HL-60/S4 treated with retinoic acid at 250 ng/mL for 4 days and 3 days (cell line): ENCODE measurements at regions not wholly inside any gene's neighbourhood (a gene's known extent, or its start where the extent isn't known, plus 50 kb on each side); places are given as distances from the start of the nearest gene placed in this dataset.
"Not testable (repeated sequence)": the region's sequence is repeated elsewhere in the genome, so short reads cannot be mapped to it uniquely, and the experiment has no call there.

ENCODE experiments used
- in situ Hi-C: fragments of 300-500 bp; cut with MboI; formaldehyde crosslinking; loops from 2 replicates; pipeline ENCODE4 v1.7.0; 2022; ENCODE audit warnings: low sequenced_read_pairs

DNA sequence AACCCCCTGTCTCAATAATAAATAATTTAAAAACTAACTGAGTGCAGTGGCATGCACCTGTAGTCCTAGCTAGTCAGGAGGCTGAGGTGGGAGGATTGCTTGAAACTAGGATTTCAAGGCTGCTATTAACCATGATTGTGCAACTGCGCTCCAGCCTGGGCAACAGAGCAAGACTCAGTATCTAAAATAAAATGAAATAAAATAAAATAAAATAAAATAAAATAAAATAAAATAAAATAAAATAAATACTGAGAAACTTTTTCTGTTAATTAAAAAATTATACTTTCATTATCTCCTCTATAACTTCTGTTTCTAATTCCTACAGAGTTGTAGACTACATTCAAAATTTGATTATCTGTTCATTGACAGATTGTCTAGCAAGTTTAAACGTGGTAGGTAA lies 999.4 kb downstream of the ANKRD7 start:
- in situ Hi-C loops = no loop called here

DNA sequence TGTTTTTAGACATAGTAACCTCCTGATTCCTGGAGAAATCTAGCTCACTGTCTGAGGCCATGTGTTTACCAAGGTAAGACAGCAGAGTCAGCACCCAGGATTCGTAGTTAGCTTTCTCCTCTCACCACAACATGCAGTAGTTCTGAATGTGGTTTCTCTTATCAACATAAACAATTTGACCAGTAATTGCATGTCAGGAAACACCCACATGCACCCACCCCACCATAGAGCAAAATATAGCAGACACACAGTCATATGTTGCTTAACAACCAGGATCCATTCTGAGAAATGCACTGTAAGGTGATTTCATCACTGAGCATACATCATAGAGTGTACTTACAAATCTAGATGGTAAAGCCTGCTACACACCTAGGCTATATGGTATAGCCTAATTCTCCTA lies 1004.0 kb downstream of the ANKRD7 start:
- in situ Hi-C loops = no loop called here

DNA sequence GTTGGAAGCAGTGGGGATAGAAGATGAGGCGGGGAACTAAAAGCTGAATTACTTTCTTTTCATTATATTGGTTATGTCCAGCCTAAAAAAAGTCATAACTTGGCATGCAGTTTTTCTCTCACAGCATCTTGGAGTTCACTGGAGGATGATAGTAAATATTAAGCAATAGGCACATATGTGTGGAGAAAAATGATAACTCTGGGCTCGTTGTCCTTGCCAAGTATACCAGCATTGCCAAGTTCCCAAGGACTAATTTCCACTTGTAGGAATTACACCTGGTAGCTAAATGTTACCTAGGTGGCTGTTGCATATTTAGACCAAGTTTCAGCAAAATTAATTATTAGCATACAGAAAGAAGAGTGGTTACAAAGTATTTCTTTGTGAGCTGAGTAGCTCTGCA lies 1007.6 kb downstream of the ANKRD7 start:
- in situ Hi-C loops = no loop called here

DNA sequence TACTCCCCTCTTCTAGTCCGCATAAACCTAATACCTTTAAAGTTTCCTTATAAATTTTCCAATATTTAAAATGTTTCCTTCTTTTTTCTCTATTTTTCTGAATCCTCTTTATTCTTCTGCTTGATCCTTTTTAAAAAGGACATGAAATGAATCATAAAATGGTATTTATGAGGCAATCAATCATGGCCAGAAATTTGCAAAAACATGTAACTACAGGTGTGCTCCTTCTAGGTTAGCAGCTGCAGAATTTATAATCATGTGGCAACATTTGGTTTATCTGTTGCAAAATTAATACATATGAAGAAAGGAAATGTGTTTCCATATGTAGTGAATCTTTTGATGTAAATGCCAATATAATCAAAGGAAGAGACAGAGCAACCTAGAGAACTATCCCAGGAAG lies 1008.5 kb downstream of the ANKRD7 start:
- in situ Hi-C loops = no loop called here

DNA sequence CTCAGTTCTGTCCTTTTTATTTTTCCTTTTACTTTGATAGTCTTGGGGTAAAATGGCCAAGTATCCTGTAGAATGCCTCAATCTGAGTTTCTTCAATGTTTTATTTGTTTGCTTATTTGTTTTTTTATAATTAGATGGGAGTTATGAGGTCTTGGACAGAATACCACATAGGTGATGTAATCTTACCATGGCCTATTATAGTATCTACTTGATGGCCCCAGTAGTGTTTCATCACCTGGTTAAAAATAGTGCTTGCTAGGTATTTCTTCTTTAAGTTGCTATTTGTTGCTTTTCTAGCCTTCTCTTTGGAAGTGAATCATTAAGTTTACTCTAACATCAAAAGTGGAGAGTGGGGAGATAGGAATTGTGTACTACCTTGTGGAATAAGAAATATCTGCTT lies 1020.0 kb upstream of the KCND2 start:
- in situ Hi-C loops = no loop called here

DNA sequence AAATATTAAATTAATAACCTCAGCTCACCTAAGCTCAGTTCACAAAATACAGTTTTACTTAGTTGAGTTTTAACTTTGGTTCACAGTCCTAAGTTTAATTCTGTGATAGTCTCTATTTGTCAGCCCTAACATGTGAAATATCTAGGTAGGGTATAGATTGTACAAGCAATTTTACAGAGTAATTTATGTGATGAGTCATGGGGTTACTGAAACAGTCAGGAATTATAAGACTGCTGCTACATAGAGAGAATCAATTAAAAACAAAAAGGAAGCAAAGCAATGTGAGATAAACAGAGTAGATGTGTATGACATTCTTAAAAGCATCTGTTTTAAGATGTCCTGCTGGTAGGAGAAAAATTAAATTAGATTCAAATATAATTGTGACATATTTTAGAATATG lies 1018.2 kb upstream of the KCND2 start:
- in situ Hi-C loops = no loop called here

DNA sequence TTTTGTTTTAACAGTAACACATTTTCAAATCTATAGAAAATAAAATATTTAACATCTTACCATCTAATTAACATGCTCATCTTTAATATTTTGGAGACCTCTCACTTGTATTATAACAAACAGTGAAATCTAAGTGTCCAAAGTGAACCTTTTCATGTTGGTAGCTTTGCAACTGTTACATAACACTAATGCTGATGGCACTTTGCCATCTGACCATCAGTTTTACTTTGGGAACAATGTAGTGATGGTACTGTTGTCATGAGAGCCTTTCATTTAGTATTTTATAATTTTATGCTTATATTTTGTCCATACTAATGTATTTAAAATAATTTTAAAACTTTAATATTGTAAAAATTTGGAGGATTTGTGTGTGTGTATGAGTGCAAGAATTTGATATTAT lies 1017.0 kb upstream of the KCND2 start:
- in situ Hi-C loops = no loop called here

DNA sequence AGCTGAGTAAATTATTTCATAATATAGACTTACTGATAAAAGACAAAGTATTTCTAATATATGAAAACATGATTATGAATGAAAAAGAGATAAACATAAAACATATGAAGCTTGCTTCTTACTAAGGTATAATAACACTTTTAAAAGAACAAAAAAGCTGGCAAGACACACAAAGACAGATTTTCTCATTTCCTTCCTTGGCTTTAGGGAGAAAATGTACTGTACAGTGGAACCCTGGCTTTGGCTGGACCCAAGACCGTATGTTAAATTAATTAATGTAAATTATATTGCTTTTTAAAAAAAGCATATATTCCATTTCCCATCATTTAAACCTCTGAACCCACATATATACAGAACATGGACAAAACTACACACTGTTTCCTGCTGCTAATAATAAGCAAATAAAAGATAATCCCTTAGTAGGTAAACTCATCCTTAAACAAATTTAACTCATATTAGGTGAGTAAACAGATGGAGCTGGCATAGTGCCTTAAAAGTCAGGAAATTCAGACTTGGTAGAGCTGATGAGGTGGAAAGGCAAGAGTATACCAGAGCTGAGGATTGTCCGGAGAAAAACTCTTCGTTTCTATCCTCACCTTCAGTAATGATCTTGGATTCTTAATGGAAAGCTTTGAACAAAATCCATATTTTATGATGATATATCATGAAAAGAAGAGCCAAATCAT lies 1016.4 kb upstream of the KCND2 start:
- in situ Hi-C loops = no loop called here

DNA sequence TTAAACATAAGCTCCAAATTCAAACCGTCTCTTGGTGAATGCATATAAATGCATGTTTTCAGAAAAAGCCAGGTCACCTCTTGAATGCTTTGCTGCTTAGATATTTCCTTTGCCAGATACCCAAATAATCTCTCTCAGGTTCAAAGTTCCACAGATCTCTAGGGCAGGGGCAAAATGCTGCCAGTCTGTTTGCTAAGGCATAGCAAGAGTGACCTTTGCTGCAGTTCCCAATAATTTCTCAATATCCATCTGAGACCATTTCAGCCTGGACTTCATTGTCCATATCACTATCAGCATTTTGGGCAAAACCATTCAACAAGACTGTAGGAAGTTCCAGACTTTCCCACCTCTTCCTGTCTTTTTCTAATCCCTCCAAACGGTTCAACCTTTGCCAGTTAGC lies 1006.2 kb upstream of the KCND2 start:
- in situ Hi-C loops = not testable (repeated sequence)

DNA sequence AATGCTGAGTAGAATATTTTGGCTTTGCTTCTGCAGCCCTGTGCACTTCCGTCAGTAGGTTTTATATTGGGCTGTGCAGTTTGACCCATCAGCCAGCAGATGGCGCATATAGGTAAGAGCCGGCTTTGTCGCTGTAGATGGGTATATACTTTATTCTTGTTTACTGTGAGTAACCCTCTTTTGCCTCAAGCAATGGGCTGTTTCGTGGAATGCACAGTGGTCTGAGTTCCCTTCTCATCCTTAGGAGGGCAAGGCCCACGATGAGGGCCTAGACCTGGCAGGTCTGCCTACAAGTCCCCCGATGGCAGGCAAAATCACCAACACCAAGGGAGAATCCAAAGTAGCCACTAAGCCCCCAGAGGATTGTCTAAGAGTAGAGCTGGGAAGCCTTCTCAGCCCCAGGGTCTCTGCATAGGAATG lies 1002.9 kb upstream of the KCND2 start:
- in situ Hi-C loops = no loop called here

DNA sequence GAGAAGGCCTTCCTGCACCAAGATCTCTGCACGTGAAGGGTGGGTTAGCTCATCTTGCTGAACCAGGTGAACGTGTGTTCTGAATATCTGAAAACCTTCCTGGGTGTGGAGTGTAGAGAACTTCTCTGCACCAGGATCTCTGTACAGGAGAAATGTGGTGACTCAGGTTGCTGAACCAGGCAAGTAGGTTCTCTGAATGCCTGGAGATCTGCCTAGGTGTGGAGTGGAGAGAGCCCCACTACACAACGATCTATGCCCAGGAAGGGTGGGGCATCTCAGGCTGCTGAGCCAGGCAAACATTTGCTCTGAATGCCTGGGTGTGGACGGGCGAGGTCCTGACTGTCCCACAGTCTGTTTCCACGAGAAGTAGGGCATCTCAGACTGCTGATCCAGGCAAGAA lies 1002.3 kb upstream of the KCND2 start:
- in situ Hi-C loops = no loop called here

DNA sequence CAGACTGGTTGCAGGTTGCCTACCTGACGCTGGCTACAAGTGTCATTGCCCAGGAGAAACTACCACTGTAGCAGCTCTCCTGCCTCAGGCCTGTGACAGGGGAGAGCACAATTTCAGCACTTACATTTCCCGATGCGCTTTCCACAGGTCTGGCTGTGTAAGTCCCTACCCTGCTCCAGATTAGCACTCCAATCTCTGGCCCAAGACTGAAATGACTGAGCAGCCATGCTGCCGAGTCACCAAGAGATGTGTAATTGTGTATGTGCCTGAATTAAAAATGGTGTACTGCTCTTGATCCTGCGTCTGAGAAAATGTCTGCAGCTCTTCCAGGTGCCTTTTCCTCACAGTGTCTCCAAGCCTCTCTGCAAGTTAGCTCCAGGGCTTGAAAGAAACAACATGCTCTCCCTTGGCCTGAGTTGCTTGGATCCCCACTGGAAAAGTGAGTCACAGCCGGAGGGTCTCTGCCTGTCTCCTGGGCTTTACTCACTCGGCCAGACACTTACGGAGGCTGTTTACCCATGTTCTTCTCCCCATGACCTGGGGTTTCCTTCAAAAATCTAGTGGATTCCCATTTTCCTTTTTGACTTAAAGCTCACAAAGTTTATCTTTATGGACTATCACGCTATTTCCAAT lies 1001.7 kb upstream of the KCND2 start:
- in situ Hi-C loops = no loop called here

DNA sequence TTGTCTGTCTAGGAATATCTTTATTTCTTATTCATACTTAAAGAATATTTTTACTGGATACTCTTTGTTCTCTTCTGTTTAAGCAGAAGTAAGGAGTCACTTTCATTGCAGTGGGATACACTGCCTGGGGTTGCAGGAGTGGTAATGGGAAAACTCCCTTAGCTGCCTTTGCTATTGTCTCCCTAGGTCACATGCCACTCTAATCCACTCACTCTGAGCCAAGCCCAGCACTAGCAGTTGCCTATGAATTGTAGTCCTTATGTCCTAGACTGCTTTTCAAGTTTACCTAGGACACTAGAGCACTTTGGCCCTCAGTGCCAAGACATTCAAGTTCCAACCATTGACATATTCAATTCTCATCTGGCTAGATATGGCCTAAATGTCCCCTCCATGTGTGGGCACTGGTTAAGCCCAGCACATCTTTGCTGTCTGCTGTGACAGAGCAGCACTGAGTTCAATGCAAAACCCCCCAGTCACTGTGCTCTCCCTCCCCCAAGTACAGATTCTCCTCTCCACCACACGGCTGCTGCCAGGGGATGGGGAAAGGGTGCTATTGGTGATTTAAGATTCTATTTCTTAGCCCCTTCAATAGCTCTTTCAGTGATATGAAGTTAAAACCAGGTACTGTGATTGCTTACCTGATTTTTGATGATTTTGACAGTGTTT lies 991.7 kb upstream of the KCND2 start:
- in situ Hi-C loops = no loop called here

DNA sequence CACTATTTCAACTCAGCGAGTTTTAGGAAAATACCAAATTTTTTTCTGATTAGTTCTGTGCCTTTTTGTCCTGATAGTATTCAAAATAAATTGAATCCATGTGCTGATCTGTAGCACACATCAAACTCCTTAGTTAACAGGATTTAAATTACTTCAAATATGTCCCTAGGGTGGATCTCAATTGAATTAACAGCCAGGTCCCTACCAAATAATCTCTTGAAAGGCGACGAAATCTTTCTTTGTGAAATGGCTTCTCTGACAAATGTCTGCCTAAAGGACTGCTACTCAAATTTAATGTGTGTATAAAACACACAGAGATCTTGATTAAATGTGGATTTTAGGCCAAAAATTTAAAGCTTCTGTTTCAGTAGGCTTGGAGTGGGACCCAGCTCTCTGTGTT lies 989.6 kb upstream of the KCND2 start:
- in situ Hi-C loops = no loop called here

DNA sequence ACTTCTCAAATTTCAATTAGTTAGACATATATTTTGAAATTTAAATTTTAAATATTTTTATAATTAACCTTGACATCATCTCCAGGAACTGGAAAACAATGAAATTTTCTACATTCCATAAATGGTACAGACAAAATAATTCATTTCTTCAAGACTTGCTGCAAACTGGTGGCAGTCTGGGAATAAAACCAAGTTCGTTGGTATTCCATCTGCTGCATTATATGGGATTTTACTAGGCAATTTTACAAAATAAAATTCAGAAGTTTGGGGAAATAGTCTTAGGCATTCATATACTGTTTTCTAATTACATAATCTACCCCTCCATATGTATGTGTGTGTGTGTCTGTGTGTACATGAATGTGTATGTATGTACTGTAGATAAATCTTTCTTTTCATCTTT lies 984.6 kb upstream of the KCND2 start:
- in situ Hi-C loops = no loop called here

DNA sequence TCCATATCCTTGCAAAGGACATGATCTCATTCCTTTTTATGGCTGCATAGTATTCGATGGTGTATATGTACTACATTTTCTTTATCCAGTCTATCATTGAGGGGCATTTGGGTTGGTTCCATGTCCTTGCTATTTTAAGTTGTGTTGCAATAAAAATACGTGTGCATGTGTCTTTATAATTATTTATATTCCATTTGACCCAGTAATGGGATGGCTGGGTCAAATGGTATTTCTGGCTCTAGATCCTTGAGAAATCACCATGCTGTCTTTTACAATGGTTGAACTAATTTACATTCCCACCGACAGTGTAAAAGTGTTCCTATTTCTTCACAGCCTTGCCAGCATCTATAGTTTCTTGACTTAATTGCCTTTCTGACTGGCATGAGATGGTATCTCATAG lies 972.6 kb upstream of the KCND2 start:
- in situ Hi-C loops = not testable (repeated sequence)

DNA sequence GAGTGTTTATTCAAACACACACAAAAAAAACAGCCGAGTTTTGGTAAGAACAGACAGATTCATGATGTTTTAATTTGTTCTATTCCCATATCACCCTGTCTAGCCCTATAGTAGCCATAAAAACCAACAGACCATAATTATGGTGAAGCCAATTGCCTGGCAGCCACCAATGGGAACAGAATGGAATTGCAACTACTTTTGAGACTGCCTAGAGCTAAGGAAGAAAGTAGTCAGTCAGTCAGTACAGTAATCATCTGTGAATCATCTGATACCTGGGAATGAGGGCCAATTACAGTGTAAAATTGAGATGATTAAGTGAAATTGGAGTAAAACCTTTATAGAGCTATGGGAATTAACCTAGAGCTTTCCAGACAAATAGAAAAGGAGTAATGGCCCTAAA lies 952.7 kb upstream of the KCND2 start:
- in situ Hi-C loops = no loop called here

DNA sequence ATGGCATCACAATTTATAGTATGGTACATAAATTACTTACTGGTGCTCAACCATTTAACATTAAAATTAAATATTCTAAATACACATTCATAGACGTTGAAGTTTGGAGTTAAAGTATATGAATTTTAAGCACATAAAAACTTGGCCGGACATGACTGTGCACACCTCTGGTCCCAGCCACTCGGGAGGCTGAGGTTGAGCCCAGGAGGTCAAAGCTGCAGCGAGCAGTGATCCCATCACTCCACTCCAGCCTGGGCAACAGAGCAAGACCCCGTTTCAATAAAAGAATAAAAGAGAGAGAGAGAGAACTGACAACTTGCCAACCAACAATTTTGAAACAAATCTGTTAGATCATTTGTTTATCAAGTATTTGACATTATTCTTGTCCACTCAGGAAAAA lies 943.3 kb upstream of the KCND2 start:
- in situ Hi-C loops = no loop called here

DNA sequence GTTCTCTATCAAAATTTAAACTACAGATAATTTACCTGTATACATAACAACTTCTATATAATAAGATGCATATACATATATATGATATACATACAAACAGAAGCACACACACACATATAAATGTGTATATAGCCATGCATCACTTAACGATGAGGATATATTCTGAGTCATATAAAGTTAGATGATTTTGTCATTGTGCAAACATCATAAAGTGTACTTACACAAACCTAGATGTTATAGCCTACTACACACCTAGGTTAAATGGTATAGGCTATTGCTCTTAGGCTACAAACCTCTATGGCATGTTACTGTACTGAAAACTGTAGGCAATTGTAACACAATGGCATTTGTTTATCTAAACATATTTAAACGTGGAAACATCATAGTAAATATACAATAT lies 937.6 kb upstream of the KCND2 start:
- in situ Hi-C loops = no loop called here

DNA sequence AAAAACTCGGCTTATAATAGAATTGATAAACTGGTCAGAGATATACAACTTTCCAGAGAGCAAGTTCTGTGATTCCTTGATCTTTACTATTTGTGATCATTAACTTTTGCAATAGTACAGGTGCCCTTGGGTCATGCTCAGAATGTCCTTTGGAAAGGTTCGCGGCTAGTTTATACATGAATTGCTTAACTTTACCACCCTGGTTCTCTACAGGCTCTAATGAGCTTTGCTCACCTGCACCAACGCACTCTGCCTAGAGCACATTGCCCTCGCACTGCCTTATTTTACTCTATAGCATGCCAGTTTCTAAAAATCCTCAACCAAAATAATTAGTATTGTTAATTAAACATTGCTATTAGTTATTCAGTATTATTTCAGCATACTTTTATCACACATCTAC lies 931.2 kb upstream of the KCND2 start:
- in situ Hi-C loops = no loop called here

DNA sequence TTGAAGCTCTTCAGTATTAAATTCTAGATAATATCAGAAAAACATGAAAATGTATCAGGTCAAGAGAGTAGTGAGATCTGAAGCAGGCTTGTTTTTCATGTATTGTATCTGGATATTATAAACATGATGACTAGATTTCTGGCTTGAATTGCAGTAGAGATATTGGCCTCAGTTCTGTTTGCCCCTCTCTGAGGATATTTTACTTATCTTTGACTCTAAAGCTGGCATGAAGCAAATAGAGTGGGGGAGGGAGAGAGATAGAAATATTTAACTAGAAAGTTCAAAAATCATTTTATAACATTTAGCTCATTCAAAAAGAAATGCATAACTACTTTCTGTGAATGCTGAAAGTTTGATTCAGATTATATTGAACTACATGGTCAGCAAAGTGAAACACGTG lies 929.7 kb upstream of the KCND2 start:
- in situ Hi-C loops = no loop called here

DNA sequence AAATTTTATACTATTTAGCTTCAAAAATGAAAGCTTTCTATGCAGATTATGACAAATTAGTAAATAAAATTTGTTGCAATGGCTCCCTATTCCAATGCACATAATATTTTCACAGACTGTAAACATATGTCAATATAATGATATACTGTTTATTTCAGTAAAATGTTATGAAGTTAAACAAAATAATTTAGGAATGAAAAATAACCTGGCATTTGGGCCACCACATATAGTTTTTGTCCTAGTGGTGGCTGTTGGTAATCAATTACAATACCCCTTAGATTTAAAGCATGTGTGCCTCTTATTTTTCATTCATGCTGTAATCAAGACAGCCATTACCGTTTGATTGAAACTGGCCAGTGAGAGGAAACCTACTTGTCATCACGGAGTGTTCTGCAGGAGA lies 928.5 kb upstream of the KCND2 start:
- in situ Hi-C loops = no loop called here

DNA sequence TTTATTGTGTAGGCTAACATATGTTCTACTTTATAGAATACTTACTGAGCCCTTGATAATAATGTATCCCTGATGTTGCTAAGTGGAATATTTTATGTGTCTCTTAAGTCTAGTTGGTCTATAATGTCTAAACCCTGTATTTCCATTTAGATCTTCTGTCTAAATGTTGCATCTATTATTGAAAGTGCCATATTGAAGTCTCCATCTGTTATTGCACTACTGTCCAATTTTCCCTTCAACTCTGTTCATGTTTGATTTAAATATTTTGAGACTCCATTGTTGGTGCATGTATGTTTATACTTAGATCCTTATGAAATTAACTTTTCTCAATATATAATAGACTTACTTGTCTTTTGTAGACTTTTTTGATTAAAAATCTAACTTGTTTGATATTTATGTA lies 924.5 kb upstream of the KCND2 start:
- in situ Hi-C loops = no loop called here
